Stimulated activated CD4-positive, alpha-beta T cell treated with anti-CD3 and anti-CD28 coated beads, TNF-alpha, amount 100 ng/mL, for 1 hour (primary cell): ENCODE measurements at regions not wholly inside any gene's neighbourhood (a gene's known extent, or its start where the extent isn't known, plus 50 kb on each side); places are given as distances from the start of the nearest gene placed in this dataset.

Source experiments
- DNase-seq, 3 donors: peaks; one replicate each; pipeline ENCODE4 v3.0.0-alpha.2; 2020; ENCODE audit warnings: low read depth in 3 of 3, low spot score in 1 of 3

DNA sequence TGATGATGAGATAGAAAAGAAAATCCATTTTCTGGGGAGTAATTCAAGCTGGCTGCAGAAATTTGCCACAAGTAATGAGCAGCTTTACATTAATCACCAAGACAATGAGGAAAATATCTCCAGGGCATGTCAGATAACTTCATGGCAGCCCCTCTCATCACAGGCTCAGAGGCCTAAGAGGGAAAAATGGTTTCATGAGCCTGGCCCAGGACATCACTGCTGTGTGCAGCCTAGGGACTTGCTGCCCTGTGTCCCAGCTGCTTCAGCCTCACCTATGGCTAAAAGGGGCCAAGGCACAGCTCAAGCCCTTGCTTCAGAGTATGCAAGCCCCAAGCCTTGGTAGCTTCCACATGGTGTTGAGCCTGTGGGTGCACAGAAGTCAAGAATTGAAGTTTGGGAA, 161.7 kb downstream of the OPA1 start:
- no peak for DNase-seq

DNA sequence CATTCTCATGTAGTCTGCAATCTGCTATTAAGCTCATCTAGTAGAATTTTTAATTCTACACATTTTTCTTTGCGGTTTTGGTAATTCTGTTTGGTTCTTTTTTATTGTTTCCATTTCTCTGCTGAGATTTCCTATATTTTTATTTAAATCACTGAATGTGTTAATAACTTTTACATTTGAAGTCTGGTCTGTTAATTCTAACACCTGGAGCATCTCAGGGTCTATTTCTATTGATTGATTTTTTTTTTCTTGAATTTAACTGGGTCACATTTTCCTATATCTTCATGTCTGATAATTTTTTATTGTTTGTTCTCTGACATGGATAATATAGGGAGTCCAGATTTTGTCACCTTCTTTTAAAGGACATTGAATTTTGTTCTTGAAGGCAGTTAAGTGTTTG, 163.5 kb downstream of the OPA1 start:
- no peak for DNase-seq

DNA sequence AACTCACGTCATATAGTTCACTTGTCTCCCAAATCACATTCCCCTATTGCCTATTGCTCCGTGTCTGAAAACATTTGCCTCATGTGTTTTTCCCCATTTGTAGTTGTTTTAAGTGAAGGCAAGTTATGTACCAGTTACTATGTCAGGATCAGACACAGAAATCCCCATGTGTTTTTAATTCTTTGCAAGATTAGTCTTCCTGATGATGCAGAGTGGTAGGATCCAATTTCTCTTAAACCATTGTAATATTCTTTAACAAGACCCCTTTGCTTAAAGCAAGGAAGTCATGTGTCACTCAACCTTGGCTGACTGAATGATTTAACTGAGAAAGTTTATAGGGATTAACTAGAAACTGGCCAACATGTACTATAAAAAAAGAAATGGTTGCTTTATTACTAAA, 164.4 kb downstream of the OPA1 start:
- DNase-seq = no peak

DNA sequence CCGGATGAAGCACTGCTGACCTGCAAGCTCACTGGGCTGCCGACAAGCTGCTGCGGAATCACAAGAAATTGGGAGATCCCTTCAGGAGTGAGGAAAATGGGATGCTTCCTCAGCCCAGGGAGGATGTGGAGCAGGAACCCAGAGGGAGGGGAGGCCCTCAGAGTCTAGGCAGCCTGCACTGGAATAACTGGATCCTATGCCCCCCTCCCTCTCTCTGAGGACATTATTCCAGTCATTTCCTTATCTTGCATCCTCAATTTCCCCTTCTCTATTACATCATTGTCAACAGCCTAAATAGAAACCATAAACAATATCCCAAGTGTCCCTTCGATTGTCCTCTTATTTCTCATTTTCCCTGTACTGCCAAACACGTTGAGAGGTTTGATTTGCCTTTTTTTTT, 169.0 kb downstream of the OPA1 start:
- no peak for DNase-seq

DNA sequence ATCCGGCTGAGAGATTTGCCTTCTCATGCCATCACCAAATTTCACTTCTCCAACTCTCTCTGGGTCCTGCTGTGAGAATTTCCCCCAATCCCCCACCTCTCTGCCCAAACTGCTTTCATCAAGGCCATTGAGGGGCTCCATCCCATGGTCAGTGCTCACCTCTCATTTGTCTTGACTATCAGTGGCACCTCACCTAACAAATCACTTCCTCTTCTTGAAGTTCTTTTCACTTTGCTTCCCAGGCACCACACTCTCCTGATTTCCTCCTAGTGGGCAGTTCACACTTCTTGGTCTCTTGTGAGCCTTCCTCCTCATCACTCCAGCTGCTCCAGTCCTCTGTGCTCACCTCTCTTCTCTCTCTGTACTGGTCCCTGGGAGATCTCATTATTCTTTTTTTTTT, 169.6 kb downstream of the OPA1 start:
- no peak for DNase-seq

DNA sequence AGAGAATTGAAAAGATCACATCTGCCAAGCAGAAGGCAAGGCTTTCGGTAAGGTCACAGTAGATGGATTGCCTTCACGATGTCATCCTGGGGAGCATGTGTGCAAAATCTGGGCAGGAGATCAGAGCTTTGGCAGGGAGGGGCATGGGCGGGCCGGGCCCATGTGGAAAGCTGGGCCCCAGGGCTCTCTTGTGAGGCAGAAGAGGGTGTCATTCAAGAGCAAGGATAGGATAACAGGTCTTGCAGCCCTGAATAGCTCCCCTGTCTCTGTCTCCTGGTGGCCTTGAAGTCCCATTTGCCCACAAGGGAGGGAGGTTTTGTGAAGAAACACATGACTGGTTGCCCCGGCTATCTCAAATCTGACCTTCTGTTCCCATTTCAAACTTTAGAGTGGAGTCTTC, 172.0 kb downstream of the OPA1 start:
- no peak for DNase-seq

DNA sequence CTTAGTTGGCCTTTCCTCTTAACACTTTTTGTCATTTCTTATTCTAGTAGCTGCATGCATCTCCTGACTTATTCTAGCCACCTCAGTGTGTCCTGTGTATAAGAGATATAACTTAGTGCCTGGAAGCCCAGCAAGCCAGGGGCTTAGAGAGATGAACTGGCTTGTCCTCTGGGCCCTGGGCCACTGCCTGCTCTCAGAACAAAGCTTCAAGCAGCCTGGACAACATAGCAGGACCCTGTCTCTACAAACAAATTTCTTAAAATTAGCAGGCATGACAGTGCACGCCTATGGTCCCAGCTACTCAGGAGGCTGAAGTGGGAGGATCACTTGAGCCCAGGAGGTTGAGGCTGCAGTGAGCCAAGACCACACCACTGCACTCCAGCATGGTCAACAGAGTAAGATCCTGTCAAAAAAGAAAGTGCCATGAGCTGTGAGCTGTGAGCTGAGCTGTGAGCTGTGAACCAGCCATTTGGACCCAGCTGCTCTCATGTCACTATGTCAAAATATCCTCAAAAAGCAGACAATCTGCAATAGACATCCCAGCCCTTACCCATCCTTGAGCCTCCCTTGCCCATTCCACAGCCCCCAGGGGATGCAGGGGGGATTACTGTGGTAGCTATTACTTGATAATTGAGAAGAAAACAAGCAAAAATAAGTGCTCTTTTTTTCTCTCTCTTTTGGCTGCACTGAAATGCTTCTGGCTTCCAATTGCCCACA, 174.5 kb downstream of the OPA1 start:
- no peak for DNase-seq

DNA sequence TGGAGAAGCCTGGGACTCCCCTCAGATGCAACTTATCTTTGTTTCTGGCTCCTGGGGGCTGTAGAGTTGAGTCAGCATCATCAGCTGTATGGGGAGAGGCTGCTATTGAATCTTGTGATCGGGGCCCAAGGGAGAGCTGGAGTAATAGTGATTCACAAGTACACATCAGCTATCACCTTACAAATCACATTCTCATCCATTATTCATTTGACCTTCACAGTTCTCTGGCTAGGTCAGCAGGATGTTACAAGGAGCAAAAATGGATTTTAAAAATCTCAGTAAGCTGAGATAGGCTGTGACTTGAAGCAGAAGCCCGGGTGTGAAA, 175.0 kb downstream of the OPA1 start:
- no peak for DNase-seq

DNA sequence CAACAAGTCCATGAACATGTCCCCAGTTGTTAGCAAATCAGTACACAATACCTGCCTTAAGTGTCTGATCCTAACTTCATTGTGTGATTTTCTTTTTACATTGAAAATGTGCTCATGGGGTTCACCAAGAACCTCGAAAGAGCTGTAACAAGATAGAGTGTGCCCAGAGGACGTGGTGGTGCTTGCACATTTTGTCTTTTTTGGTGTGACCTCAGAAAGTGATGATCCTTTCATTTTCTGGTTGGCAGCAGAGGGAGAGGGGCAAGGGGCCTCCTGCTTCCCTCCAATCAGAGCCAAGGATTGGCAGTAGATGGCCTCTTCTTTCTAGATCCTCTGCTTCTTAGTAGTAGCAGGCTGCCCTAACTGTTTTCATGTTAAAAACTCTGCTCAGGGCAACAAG, 176.4 kb downstream of the OPA1 start:
- DNase-seq = no peak

DNA sequence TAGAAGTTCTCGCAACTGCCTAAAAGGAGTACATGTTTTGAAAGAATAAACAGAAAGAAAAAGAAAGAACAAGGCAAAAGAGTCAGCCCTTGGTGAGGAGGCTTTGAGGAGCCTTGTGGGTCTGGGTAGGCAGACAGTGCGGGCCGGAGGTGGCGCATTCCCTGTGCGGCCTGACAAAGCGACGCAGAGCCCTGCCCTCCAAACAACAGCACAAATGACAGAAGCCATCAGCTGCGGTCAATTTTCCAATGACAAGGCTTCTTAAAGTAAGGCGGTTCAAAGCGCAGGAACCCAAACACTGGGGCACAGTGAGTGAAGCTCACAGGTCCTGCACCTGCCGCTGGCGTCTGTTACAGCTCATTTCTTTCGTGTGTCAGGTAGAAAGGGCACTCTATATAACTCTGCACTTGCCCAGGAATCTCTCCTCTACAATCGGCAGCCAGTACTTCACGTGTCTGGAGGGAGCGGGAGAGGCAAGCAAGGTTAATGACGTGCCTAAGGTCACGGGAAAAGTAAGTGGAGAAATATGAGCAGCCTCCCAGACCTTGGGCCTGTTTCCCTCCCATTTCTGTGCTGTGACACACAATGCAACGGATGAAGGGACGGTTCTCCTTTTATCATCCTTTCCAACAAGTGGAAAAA, 178.1 kb downstream of the OPA1 start:
- DNase-seq = no peak

DNA sequence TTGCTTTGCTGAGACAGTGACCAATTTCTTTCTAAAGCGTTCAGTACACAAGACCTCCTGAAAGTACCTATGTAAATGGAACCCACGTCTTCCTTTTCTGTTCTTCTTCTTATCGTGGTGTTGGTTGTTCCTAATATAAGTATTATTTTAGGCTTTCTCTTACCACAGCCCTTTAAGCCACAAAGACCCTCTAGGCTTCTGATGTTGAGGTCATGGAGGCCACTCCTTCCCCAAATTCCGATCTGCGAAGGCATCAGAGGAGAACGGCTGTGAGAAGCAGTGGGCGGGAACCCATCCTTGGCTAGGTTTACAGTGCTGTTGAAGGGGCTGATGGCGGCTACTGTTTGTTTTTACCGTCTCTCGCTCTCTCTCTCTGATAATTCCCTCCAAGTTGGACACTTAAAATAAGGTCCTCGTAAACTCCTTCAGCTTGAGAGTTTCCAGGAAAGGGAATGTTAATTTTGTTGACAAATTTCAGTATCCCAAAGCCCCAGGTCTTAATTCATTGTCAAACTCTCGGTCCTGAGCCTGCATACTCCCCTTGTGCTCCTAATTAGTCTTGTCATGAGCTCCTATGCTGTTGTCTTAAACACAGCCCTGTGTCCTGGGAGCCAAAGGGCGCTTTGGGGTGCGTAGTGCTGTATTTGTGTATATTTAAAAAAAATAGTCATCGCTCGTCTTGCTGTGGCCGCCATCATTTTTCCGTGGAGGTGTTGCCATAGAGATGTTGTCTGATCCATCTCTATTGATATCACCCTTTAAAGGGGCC, 178.8 kb downstream of the OPA1 start:
- no peak for DNase-seq

DNA sequence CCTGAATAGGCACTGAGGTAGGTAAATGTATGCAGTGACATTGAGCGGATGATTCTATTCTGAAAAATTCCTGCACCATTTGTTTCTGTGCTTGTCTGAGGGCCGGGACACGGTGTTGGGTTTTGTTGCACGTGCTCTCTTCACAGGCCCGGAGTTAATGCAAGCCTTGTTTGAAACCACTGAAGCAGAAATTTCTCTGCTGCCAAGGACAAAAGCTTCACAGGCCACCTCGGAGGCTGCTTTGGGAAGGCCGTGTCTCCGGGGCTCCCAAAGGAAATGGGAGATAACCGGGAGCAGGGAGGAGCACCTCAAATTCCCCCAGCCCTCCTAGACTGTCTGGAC, 179.4 kb downstream of the OPA1 start:
- DNase-seq = no peak

DNA sequence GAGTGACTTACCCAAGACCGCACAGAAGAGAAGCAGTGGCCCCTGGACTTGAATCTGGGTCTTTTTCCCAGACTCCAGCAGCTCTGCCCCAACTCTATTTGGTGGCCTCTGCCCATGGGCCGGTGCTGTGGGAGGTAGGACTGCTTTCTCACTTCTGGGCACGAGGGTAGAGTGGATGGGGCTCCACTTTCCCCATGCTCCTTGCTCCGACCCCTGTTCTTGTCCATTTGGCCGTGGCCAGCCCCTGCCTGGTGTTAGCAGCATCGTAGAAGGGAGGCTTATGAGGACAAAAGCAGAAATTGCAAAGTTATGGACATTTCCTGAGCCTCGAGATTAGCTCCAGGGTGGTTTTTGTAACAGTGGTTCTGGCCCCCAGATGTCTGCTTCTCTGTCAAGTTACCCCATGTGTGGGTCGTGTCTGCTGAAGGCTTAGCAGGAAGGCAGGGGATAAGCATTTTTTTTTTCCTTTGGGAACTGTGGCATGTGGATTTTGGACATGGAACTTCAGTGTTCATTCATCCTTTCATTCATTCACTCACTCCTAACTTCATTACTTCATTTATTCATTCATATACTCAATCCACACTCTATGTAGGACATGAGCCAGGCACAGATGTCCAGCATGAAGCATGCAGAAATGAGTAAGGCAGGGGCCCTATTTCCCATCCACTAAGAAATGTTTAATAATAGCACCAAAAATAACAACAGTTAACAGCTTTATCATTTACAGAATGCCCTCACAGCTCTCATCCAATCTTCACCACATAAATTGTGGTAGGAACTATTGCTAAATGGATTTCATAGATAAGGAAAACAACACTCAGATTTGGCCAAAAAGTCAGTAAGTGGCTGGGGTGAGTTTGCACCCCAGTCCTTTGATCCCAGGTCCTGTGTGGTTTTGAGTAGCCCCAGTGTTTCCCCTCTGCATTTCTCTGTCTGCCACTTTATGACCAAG, 180.5 kb downstream of the OPA1 start:
- no peak for DNase-seq

DNA sequence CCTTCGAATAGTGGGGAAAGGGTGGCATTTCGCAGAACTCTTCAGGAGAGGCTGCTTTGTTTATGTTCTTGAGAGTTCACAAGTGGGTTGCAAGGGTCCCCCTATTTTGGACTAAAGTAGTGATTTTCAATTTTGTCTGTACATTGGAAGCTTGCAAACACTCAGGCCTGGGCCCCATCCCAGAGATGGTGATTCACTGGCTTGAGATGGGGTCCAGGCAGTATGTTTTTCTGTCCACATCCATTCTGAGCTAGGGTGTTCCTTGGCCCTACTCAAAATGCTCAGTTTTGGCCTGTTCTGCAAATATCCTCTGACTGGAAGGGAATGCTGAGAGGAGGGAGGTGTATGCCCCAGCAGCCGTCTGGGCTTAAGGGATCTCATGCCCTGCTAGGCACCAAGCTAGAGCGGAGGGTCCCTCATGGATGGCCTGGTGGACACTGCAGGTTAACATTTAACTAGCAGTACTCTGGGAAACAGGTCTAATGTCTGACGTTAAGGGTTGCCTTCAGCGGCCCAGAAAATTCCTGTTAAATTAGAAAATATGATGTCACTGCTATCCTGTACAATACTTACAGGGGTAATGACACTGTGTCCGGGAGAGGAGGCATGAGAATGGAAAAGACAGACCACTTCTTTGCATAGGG, 181.4 kb downstream of the OPA1 start:
- no peak for DNase-seq

DNA sequence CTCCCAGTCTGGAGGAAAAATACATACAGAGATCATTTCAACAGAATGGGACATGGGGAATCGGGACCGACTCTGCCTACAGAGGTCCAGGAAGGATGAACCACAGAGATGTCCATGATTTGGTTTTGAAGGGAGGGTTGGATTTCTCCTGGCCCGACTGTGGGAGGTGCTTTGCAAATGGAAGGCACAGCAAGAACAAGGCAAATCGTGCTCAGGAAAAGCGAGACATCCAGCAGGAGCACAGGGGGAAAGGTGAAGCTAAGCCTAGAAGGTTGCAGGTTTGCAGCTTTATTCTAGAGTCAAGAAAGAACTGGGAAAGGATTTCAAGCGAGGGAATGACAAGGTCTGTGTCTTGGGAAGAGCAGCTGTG, 181.9 kb downstream of the OPA1 start:
- DNase-seq = no peak

DNA sequence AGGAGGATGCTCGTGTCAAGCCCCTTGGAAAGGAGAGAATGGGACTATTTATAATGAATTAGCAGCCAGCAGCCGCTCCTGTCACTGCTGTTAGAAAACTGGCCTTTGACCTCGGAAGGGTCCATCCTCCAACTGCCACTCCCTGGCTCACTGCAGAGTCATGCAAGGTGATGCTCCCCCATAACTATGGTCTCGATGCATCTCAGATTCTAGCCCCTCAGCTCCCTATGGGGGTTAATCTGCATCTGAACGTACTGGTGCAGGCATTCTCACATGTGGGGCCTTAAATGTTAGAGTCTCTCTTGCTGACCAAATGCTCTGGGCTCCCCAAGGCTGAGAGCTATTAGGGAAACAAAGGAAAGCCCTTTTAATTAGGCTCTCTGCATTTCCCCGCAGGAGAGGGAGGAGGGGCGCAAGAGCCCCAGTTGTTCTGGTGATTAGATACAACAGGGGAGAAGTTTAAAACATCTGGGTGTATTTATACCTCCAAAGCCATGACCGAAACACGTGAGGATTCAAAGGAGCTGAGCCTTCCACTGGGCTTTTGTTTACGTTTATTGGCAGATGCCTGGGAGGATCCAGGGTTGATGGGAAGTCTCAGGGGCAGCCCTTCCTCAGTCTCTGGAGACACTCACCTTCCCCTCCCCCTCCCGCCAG, 182.5 kb downstream of the OPA1 start:
- no peak for DNase-seq

DNA sequence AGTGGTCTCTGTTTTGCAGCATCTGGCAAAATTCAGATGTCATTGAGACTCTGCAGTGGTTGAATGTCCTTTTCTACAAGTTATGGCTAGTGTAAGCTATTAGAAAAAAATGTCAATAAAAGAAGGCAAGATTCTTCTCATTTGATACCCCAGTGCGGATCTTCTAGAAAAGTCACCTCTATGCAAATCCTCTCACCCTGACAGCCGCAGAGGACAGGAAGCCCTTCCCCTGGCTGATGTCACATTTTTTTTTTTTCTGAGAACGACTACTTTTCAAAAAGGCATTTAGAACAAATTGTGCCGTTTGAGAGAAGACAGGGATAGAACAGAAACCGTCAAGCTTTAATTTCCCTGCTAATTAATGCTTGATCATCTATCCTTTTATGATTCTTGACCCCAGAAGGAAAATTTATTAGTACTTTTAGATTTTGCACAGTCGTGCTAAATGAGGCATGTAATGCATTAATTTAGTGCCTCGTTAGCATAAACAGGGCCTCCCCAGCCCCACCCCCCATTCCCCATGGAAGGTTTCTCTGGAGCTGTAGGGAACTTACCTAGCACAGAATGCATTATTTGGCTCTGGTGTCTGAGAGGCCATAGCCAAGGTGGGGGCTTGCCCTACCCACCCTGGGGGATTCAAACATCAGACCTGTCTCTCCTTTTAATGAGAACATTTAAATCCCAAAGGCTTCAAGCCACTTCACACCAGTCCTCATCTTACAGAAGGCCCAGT, 183.8 kb downstream of the OPA1 start:
- no peak for DNase-seq

DNA sequence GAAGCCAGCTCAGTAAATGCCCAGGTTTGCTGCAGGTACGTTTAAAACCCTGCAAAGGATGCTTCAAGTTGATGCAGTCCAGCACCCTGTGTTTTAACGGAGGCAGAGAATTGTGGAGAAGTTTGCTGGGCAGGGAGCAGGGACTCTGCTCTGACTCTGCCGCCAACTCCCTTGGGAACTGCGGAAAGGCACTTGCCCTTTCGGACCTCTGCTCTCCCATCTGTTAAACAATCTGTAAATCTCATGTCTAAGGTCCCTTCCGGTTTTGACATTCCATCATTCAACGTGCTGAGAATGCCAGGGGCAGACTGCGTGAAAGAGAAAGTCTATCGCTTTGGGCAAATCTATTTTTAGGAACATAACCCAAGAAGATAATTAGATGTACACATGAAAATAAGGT, 184.5 kb downstream of the OPA1 start:
- DNase-seq = no peak

DNA sequence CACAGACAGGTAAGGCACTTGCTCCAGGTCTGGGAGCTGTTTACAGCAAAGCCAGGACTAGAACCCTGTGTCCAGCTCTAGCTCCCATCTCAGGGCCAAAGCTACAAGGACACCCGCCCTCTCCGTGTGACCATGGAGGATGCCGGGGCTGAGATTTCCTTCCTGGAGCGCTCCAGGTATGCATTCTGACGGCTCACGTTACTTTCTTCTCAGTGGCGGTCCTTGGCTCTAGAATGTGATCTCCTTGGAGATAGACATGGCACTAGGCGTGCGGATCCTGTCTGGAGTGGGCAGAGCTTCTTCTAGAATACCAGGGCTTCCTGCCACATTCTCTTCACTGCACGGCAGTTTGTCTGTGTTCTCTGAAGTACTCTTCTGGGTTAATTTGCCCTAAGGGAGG, 185.7 kb downstream of the OPA1 start:
- DNase-seq = no peak

DNA sequence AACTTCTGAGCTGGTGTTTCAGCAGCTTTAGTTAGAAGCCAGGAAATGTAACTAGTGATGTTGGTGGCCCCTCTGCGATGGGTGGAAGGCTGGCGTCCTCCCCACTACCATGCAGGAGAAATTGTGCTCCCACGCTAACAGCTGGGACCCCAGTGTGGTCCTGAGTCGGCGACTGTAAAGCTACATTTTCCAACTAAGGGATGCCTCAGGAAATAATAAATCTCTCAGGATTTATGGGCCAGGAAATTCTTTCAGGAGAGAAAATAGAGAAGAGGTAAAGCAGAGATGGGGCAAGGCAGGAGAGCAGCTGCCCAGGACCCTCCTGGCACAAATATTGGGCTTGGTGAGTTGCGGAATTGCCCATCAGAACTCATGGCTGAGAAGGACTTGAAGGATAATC, 186.9 kb downstream of the OPA1 start:
- no peak for DNase-seq
